ENCODE measurements at regions not wholly inside any gene's neighbourhood (a gene's known extent, or its start where the extent isn't known, plus 50 kb on each side); places are given as distances from the start of the nearest gene placed in this dataset.

GRCh38 chr5:18438126-18438525 is 803.9 kb downstream of the TAF11L14 start:
- TF ChIP-seq CSDC2 (CRISPR knock-in tag; IDR thresholded peaks at IDR 0.05) (no peak), ZFP3 (CRISPR knock-in tag; IDR thresholded peaks at IDR 0.05) (no peak), ISL1 (CRISPR knock-in tag; IDR thresholded peaks at IDR 0.05) (no peak)
- ATAC-seq: no peak

GRCh38 chr5:18455521-18455920 is 821.3 kb downstream of the TAF11L14 start:
- TF ChIP-seq ISL1 (CRISPR knock-in tag; IDR thresholded peaks at IDR 0.05) (no peak), ESRRG (CRISPR knock-in tag; IDR thresholded peaks at IDR 0.05) (no peak), ZNF70 (CRISPR knock-in tag; IDR thresholded peaks at IDR 0.05) (no peak), RARB (CRISPR knock-in tag; IDR thresholded peaks at IDR 0.05) (no peak), TSHZ2 (CRISPR knock-in tag; IDR thresholded peaks at IDR 0.05) (no peak), CREB5 (CRISPR knock-in tag; IDR thresholded peaks at IDR 0.05; ENCODE audit: low read depth) (no peak), ZFP30 (CRISPR knock-in tag; IDR thresholded peaks at IDR 0.05) (no peak), BACH2 (CRISPR knock-in tag; IDR thresholded peaks at IDR 0.05; ENCODE audit: borderline replicate concordance) (no peak), PATZ1 (CRISPR knock-in tag; IDR thresholded peaks at IDR 0.05; ENCODE audit: borderline replicate concordance) (no peak), TCF4 (CRISPR knock-in tag; IDR thresholded peaks at IDR 0.05; ENCODE audit: borderline replicate concordance) (no peak)
- no peak for ATAC-seq

GRCh38 chr5:18457255-18457654 is 823.0 kb downstream of the TAF11L14 start:
- TF ChIP-seq ZNF70 (CRISPR knock-in tag; IDR thresholded peaks at IDR 0.05) (no peak), OSR1 (CRISPR knock-in tag; IDR thresholded peaks at IDR 0.05) (no peak), ZNF565 (CRISPR knock-in tag; conservative IDR thresholded peaks at IDR 0.05; ENCODE audit: low read depth) (no peak), ZFP3 (CRISPR knock-in tag; IDR thresholded peaks at IDR 0.05) (no peak), ZC3H10 (CRISPR knock-in tag; IDR thresholded peaks at IDR 0.05) (no peak), TSHZ2 (CRISPR knock-in tag; IDR thresholded peaks at IDR 0.05) (no peak), ZFP30 (CRISPR knock-in tag; IDR thresholded peaks at IDR 0.05) (no peak), ESRRG (CRISPR knock-in tag; IDR thresholded peaks at IDR 0.05) (no peak)

GRCh38 chr5:18461766-18462165 is 827.5 kb downstream of the TAF11L14 start:
- ATAC-seq: no peak
- TF ChIP-seq OSR1 (CRISPR knock-in tag; IDR thresholded peaks at IDR 0.05) (no peak), ARNTL (CRISPR knock-in tag; IDR thresholded peaks at IDR 0.05; ENCODE audit: borderline replicate concordance, low read depth) (no peak), SNAI2 (CRISPR knock-in tag; IDR thresholded peaks at IDR 0.05) (no peak), TCF4 (CRISPR knock-in tag; IDR thresholded peaks at IDR 0.05; ENCODE audit: borderline replicate concordance) (no peak), GLIS3 (CRISPR knock-in tag; IDR thresholded peaks at IDR 0.05) (no peak), RARB (CRISPR knock-in tag; IDR thresholded peaks at IDR 0.05) (no peak), CSRNP3 (CRISPR knock-in tag; IDR thresholded peaks at IDR 0.05) (no peak), BACH2 (CRISPR knock-in tag; IDR thresholded peaks at IDR 0.05; ENCODE audit: borderline replicate concordance) (no peak), POU6F1 (CRISPR knock-in tag; IDR thresholded peaks at IDR 0.05; ENCODE audit: borderline replicate concordance, low read depth) (no peak), ESRRG (CRISPR knock-in tag; IDR thresholded peaks at IDR 0.05) (no peak), ZNF8 (CRISPR knock-in tag; IDR thresholded peaks at IDR 0.05) (no peak), CSDC2 (CRISPR knock-in tag; IDR thresholded peaks at IDR 0.05) (no peak), ZNF70 (CRISPR knock-in tag; IDR thresholded peaks at IDR 0.05) (no peak), CREB5 (CRISPR knock-in tag; IDR thresholded peaks at IDR 0.05; ENCODE audit: low read depth) (no peak)

More at GRCh38 chr5:18457255-18457654, 823.0 kb downstream of the TAF11L14 start:
- ATAC-seq: no peak
